B cell (primary cell): ENCODE measurements at regions not wholly inside any gene's neighbourhood (a gene's known extent, or its start where the extent isn't known, plus 50 kb on each side); places are given as distances from the start of the nearest gene placed in this dataset.

Source experiments
- ATAC-seq: fragments of 200-7000 bp; cut with Tn5 transposase; one replicate; pipeline ENCODE4 v1.10.0; 2021; ENCODE audit warnings: low read depth, mild to moderate bottlenecking, moderate number of reproducible peaks, moderate library complexity
- CTCF ChIA-PET: fragments of 350-600 bp; sonication (Branson Sonifier 250); formaldehyde crosslinking; loops from one replicate; lab custom pipeline; 2021; ENCODE audit warnings: antibody characterized with exemption, inconsistent platforms; lab: Charles Lee
- POLR2A ChIA-PET: fragments of 350-600 bp; sonication (Branson Sonifier 250); formaldehyde crosslinking; loops from one replicate; lab custom pipeline; 2021; ENCODE audit warnings: antibody characterized with exemption; lab: Charles Lee
- DNase-seq: peaks from one replicate; pipeline ENCODE4 v3.0.0; 2013
- H2AFZ ChIP-seq: 2 replicates; pipeline ENCODE4 v1.6.1; 2012; ENCODE audit warnings: mild to moderate bottlenecking, low read depth, low read length; ENCODE audit not compliant: insufficient read depth, poor library complexity, severe bottlenecking
- H3K27ac ChIP-seq, 2 donors: 1 replicate in 1 of 2; 2 replicates in 1 of 2; pipeline ENCODE4 v1.5.1; 2012 to 2013; ENCODE audit warnings: low read length in 2 of 2, mild to moderate bottlenecking in 2 of 2, moderate library complexity in 1 of 2
- H3K27me3 ChIP-seq, 4 experiments: fragments of 200-600 bp in 1 of 4; sonication (generic) in 1 of 4; replicated peaks in 1 of 4; 1 replicate in 2 of 4; 2 replicates in 2 of 4; pipeline versions ENCODE4 v1.6.1 to v1.7.0; 2013 to 2016; ENCODE audit warnings: low read length in 3 of 4, mild to moderate bottlenecking in 2 of 4, mixed read lengths in 1 of 4, moderate library complexity in 1 of 4; ENCODE audit not compliant: insufficient read depth in 4 of 4, control insufficient read depth in 3 of 4; ENCODE audit errors: control extremely low read depth in 1 of 4
- H3K36me3 ChIP-seq, 2 experiments: replicated peaks in 1 of 2; 1 replicate in 1 of 2; 2 replicates in 1 of 2; pipeline versions ENCODE4 v1.6.1 to v1.7.1; 2013; ENCODE audit warnings: low read length in 1 of 2; ENCODE audit not compliant: insufficient read depth in 2 of 2, control insufficient read depth in 1 of 2; ENCODE audit errors: control extremely low read depth in 1 of 2, extremely low read depth in 1 of 2
- H3K4me1 ChIP-seq, 2 donors: fragments of 200-600 bp in 1 of 2; sonication (generic) in 1 of 2; 1 replicate in 1 of 2; 2 replicates in 1 of 2; pipeline versions ENCODE4 v1.5.1 to v1.6.1; 2013 to 2017; ENCODE audit warnings: low read length in 2 of 2; ENCODE audit not compliant: control insufficient read depth in 2 of 2, insufficient read depth in 2 of 2
- H3K4me2 ChIP-seq: replicated peaks from 2 replicates; pipeline ENCODE3; 2012; ENCODE audit warnings: mild to moderate bottlenecking, low read depth, low read length; ENCODE audit not compliant: poor library complexity, severe bottlenecking
- H3K4me3 ChIP-seq, 5 experiments: fragments of 200-600 bp in 1 of 5; sonication (generic) in 1 of 5; 1 replicate in 3 of 5; 2 replicates in 2 of 5; pipeline versions ENCODE4 v1.5.1 to v1.7.0; 2011 to 2016; ENCODE audit warnings: low read length in 4 of 5, mild to moderate bottlenecking in 4 of 5, low read depth in 2 of 5, control low read depth in 1 of 5, moderate library complexity in 1 of 5; ENCODE audit not compliant: insufficient read depth in 1 of 5; ENCODE audit errors: control extremely low read depth in 1 of 5, extremely low read depth in 1 of 5
- H3K79me2 ChIP-seq: fragments of 200-600 bp; sonication (generic); one replicate; pipeline ENCODE4 v1.6.0; 2016; ENCODE audit warnings: low read length; ENCODE audit not compliant: control insufficient read depth, insufficient read depth
- H3K9ac ChIP-seq: fragments of 200-600 bp; sonication (generic); 2 replicates; pipeline ENCODE4 v1.6.1; 2017; ENCODE audit warnings: mild to moderate bottlenecking, low read length, moderate library complexity
- H3K9me3 ChIP-seq, 3 donors: one replicate each; pipeline versions ENCODE4 v1.6.1 to v1.7.1; 2013; ENCODE audit warnings: low read length in 2 of 3; ENCODE audit not compliant: control insufficient read depth in 2 of 3, insufficient read depth in 1 of 3; ENCODE audit errors: control extremely low read depth in 1 of 3
- H4K20me1 ChIP-seq: 2 replicates; pipeline ENCODE4 v1.6.0; 2012; ENCODE audit warnings: mild to moderate bottlenecking, low read length; ENCODE audit not compliant: insufficient read depth, control insufficient read depth, poor library complexity, severe bottlenecking
- H3K27ac Mint-ChIP-seq: one replicate; pipeline ENCODE4 v1.8.0; 2021; ENCODE audit warnings: mixed read lengths
- H3K27me3 Mint-ChIP-seq: one replicate; pipeline ENCODE4 v1.8.0; 2021; ENCODE audit warnings: mixed read lengths
- H3K4me1 Mint-ChIP-seq: one replicate; pipeline ENCODE4 v1.8.0; 2021; ENCODE audit warnings: mixed read lengths
- H3K4me3 Mint-ChIP-seq: one replicate; pipeline ENCODE4 v1.8.0; 2021; ENCODE audit warnings: mixed read lengths
- H3K9me3 Mint-ChIP-seq: one replicate; pipeline ENCODE4 v1.8.0; 2022; ENCODE audit warnings: mixed read lengths; ENCODE audit not compliant: insufficient read depth
- CTCF ChIP-seq: fragments of 200-600 bp; IDR thresholded peaks from one replicate; pipeline ENCODE4 v1.8.0; 2022; ENCODE audit warnings: antibody characterized with exemption, mild to moderate bottlenecking
- EZH2 ChIP-seq: IDR thresholded peaks from 2 replicates; pipeline ENCODE4 v1.6.1; 2012; ENCODE audit warnings: borderline replicate concordance, low read depth, mild to moderate bottlenecking, moderate library complexity, low read length; ENCODE audit not compliant: insufficient read depth, poor library complexity, severe bottlenecking
- WGBS: methylation state at CpG from one replicate; pipeline ENCODE4 v1.1.5; 2013; ENCODE audit warnings: missing lambda C conversion rate; ENCODE audit not compliant: insufficient coverage; 5-methylcytosine and 5-hydroxymethylcytosine counted together
- intact Hi-C: fragments of 100-400 bp; cut with micrococcal nuclease; formaldehyde crosslinking; loops from one replicate; pipeline ENCODE4 v1.10.0; 2022

DNA sequence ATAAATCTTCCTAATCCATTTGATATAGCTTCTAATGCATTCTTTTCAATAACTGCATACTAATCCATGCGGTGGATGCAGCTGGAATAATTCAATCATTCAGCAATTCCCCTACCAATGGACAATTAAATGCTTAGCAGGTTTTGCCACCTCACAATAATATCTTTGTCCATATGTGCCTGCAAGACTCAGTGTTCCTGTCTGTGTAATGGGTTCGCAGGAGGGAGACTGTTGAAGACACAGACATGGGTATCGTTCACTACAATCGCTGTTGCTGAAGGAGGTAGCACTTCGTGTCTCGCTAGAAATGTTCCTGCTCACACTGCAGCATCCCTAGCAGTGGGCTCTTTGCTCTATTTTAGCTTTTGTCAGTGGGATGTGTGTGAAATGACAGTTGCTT is 214.4 kb downstream of the MED10 start:
- CTCF ChIA-PET: no interaction called here
- no peak overlapping the region for H2AFZ ChIP-seq
- DNase-seq (no peak), ATAC-seq (no peak)
- 96% methylated on average over 5 of the region's 6 CpGs for WGBS
- Mint-ChIP-seq H3K4me1 (no peaks in the 10 kb centered on the region), H3K9me3 (no peaks in the 10 kb centered on the region), H3K4me3 (no peak overlapping the region), H3K27ac (no peak overlapping the region), H3K27me3 (peaks cover 38% of the 10 kb centered on the region)
- no peaks in the 10 kb centered on the region for H3K36me3 ChIP-seq
- H3K27me3 ChIP-seq: peaks cover 0 to 3% (median 0%) of the 10 kb centered on the region in 4 experiments
- H3K9me3 ChIP-seq: no peaks in the 10 kb centered on the region
- H3K4me2 ChIP-seq: no peak overlapping the region
- H3K4me3 ChIP-seq: no peak overlapping the region
- no peak overlapping the region for H3K27ac ChIP-seq
- intact Hi-C loops: no loop called here
- no peak overlapping the region for H3K9ac ChIP-seq
- TF ChIP-seq CTCF (no peak), EZH2 (no peak)
- no peaks in the 10 kb centered on the region for H3K4me1 ChIP-seq
- POLR2A ChIA-PET: no interaction called here
- H4K20me1 ChIP-seq: no peaks in the 10 kb centered on the region
- no peaks in the 10 kb centered on the region for H3K79me2 ChIP-seq

DNA sequence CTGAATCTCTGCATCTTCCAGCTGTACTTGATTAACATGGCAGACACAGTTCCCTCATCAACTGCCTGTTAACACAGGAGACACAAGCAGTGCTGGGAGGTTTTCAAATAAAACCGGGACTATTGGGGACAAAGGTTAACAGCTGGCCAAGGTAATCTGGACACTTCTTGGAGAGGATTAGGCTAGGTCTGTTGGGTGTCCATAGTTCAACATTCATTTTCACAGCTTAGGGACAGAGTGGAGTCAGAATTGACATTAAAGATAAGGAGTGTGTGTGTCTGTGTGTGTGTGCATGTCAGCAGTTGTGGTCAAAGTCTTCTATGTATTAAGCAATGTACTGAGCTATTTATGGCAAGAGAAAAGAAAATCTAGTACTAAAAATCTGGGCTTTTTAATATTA is 216.2 kb downstream of the MED10 start:
- peaks cover 33% of the 10 kb centered on the region for H3K27me3 Mint-ChIP-seq
- TF ChIP-seq CTCF (no peak), EZH2 (no peak)
- POLR2A ChIA-PET: no interaction called here

More for the DNA sequence above, 216.2 kb downstream of the MED10 start:
- no peak overlapping the region for H3K27ac ChIP-seq
- CTCF ChIA-PET: interaction anchor here (1.0 kb wide), 1 partner anchor 57 kb away, joined by 3 read pairs; no protein-coding TSS in a partner anchor
- H3K9ac ChIP-seq: no peak overlapping the region
- no peak overlapping the region for H3K27ac Mint-ChIP-seq
- no peaks in the 10 kb centered on the region for H3K9me3 ChIP-seq
- no peak overlapping the region for H3K4me3 ChIP-seq
- H3K27me3 ChIP-seq: peaks cover 0 to under 1% (median 0%) of the 10 kb centered on the region in 4 experiments
- no peak overlapping the region for H3K4me2 ChIP-seq
- no peak for DNase-seq
- no peaks in the 10 kb centered on the region for H3K79me2 ChIP-seq
- no peak overlapping the region for H2AFZ ChIP-seq
- no peak for ATAC-seq
- H3K4me1 Mint-ChIP-seq: no peaks in the 10 kb centered on the region
- H3K4me3 Mint-ChIP-seq: no peak overlapping the region
- intact Hi-C loops: no loop called here
- no peaks in the 10 kb centered on the region for H3K9me3 Mint-ChIP-seq
- no peaks in the 10 kb centered on the region for H3K36me3 ChIP-seq
- no peaks in the 10 kb centered on the region for H4K20me1 ChIP-seq
- WGBS: no CpG with 5 or more reads among the region's 1 CpG
- no peaks in the 10 kb centered on the region for H3K4me1 ChIP-seq
